ENCODE measurements at regions not wholly inside any gene's neighbourhood (a gene's known extent, or its start where the extent isn't known, plus 50 kb on each side); places are given as distances from the start of the nearest gene placed in this dataset.

GRCh38 chr6:66396145-66396544 is 689.1 kb upstream of the EYS start:
- Histone ChIP-seq H3F3A (ENCODE audit: insufficient read depth, low read length) (peaks cover 4% of the 10 kb centered on the region), H3K27ac (ENCODE audit: low read length) (no peak overlapping the region), H3K79me2 (ENCODE audit: low read length) (no peaks in the 10 kb centered on the region), H3K9me2 (replicated peaks; ENCODE audit: insufficient read depth, low read length) (no peaks in the 10 kb centered on the region), H3K27me3 (replicated peaks; ENCODE audit: insufficient read depth, low read length) (no peaks in the 10 kb centered on the region), H3K4me2 (ENCODE audit: low read depth, low read length) (no peak overlapping the region), H2AFZ (ENCODE audit: low read length) (no peak overlapping the region), H3K36me3 (replicated peaks; ENCODE audit: insufficient read depth, low read length) (no peaks in the 10 kb centered on the region), H3K9ac (ENCODE audit: low read length) (no peak overlapping the region), H4K20me1 (ENCODE audit: insufficient read depth, low read length) (no peaks in the 10 kb centered on the region), H3K9me3 (replicated peaks; ENCODE audit: insufficient read depth, low read length) (no peaks in the 10 kb centered on the region), H3K4me1 (ENCODE audit: low read length) (peaks cover 16% of the 10 kb centered on the region; the same call in 1 of the 2 replicates), H3K4me3 (ENCODE audit: low read length) (no peak overlapping the region)
- DNase-seq, result no peak
- TF ChIP-seq, protein P1, sequence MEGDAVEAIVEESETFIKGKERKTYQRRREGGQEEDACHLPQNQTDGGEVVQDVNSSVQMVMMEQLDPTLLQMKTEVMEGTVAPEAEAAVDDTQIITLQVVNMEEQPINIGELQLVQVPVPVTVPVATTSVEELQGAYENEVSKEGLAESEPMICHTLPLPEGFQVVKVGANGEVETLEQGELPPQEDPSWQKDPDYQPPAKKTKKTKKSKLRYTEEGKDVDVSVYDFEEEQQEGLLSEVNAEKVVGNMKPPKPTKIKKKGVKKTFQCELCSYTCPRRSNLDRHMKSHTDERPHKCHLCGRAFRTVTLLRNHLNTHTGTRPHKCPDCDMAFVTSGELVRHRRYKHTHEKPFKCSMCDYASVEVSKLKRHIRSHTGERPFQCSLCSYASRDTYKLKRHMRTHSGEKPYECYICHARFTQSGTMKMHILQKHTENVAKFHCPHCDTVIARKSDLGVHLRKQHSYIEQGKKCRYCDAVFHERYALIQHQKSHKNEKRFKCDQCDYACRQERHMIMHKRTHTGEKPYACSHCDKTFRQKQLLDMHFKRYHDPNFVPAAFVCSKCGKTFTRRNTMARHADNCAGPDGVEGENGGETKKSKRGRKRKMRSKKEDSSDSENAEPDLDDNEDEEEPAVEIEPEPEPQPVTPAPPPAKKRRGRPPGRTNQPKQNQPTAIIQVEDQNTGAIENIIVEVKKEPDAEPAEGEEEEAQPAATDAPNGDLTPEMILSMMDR (IDR thresholded peaks at IDR 0.05; ENCODE audit: low read length), result no peak
- TF ChIP-seq EZH2phosphoT487 (IDR thresholded peaks at IDR 0.05; ENCODE audit: low read length) (no peak), EZH2 (optimal IDR thresholded peaks at IDR 0.05; ENCODE audit: low read depth, low read length) (no peak)

- Histone ChIP-seq H3K9me3 (replicated peaks; ENCODE audit: insufficient read depth, low read length) (no peaks in the 10 kb centered on the region), H3K4me3 (ENCODE audit: low read length) (no peak overlapping the region), H3K79me2 (ENCODE audit: low read length) (no peaks in the 10 kb centered on the region), H2AFZ (ENCODE audit: low read length) (no peak overlapping the region), H3K27me3 (replicated peaks; ENCODE audit: insufficient read depth, low read length) (no peaks in the 10 kb centered on the region), H4K20me1 (ENCODE audit: insufficient read depth, low read length) (no peaks in the 10 kb centered on the region), H3K9me2 (replicated peaks; ENCODE audit: insufficient read depth, low read length) (no peaks in the 10 kb centered on the region), H3K9ac (ENCODE audit: low read length) (no peak overlapping the region), H3F3A (ENCODE audit: insufficient read depth, low read length) (peaks cover 4% of the 10 kb centered on the region), H3K27ac (ENCODE audit: low read length) (no peak overlapping the region), H3K4me2 (ENCODE audit: low read depth, low read length) (no peak overlapping the region), H3K4me1 (ENCODE audit: low read length) (peaks cover 10% of the 10 kb centered on the region; the same call in 1 of the 2 replicates), H3K36me3 (replicated peaks; ENCODE audit: insufficient read depth, low read length) (no peaks in the 10 kb centered on the region)
- no peak for DNase-seq
- no peak for TF ChIP-seq EZH2 (optimal IDR thresholded peaks at IDR 0.05; ENCODE audit: low read depth, low read length)
- no peak for TF ChIP-seq EZH2phosphoT487 (IDR thresholded peaks at IDR 0.05; ENCODE audit: low read length)
- TF ChIP-seq, protein P1 (IDR thresholded peaks at IDR 0.05; ENCODE audit: low read length), result no peak
These were observed 683.4 kb upstream of the EYS start for GRCh38 chr6:66390393-66390792.

- Histone ChIP-seq H3K4me1 (ENCODE audit: low read length) (peaks cover 14% of the 10 kb centered on the region; the same call in 1 of the 2 replicates), H3K9me2 (replicated peaks; ENCODE audit: insufficient read depth, low read length) (no peaks in the 10 kb centered on the region), H3K4me2 (ENCODE audit: low read depth, low read length) (no peak overlapping the region), H4K20me1 (ENCODE audit: insufficient read depth, low read length) (no peaks in the 10 kb centered on the region), H3K36me3 (replicated peaks; ENCODE audit: insufficient read depth, low read length) (no peaks in the 10 kb centered on the region), H3F3A (ENCODE audit: insufficient read depth, low read length) (peaks cover 7% of the 10 kb centered on the region; the same call in 1 of the 2 replicates), H3K27me3 (replicated peaks; ENCODE audit: insufficient read depth, low read length) (no peaks in the 10 kb centered on the region), H3K9ac (ENCODE audit: low read length) (no peak overlapping the region), H3K9me3 (replicated peaks; ENCODE audit: insufficient read depth, low read length) (no peaks in the 10 kb centered on the region), H2AFZ (ENCODE audit: low read length) (no peak overlapping the region), H3K4me3 (ENCODE audit: low read length) (no peak overlapping the region), H3K27ac (ENCODE audit: low read length) (no peak overlapping the region), H3K79me2 (ENCODE audit: low read length) (no peaks in the 10 kb centered on the region)
- TF ChIP-seq EZH2 (optimal IDR thresholded peaks at IDR 0.05; ENCODE audit: low read depth, low read length), result no peak
- no peak for TF ChIP-seq EZH2phosphoT487 (IDR thresholded peaks at IDR 0.05; ENCODE audit: low read length)
- TF ChIP-seq, protein P1 (IDR thresholded peaks at IDR 0.05; ENCODE audit: low read length), result no peak
- DNase-seq, result no peak
These were observed 669.0 kb upstream of the EYS start for GRCh38 chr6:66376001-66376400.
